H9 (cell line): ENCODE measurements at regions not wholly inside any gene's neighbourhood (a gene's known extent, or its start where the extent isn't known, plus 50 kb on each side); places are given as distances from the start of the nearest gene placed in this dataset.

Experiments
- DNase-seq: peaks from one replicate; pipeline ENCODE4 v3.0.0-alpha.2; 2017
- H2AFZ ChIP-seq: one replicate; pipeline ENCODE4 v1.6.1; 2013; ENCODE audit warnings: mild to moderate bottlenecking, low read length, control low read depth, moderate library complexity
- H2AK5ac ChIP-seq: 2 replicates; pipeline ENCODE4 v1.6.1; 2013; ENCODE audit warnings: low read length, control low read depth, mixed read lengths; ENCODE audit not compliant: insufficient read length
- H2BK120ac ChIP-seq: one replicate; pipeline ENCODE4 v1.6.1; 2013; ENCODE audit warnings: low read depth, mild to moderate bottlenecking, low read length, control low read depth, inconsistent platforms; ENCODE audit not compliant: poor library complexity, severe bottlenecking
- H2BK12ac ChIP-seq: 2 replicates; pipeline ENCODE4 v1.6.1; 2013; ENCODE audit warnings: low read length, control low read depth, mixed read lengths, low read depth; ENCODE audit not compliant: insufficient read length
- H2BK15ac ChIP-seq: 2 replicates; pipeline ENCODE4 v1.6.1; 2013; ENCODE audit warnings: low read depth, low read length, control low read depth
- H2BK20ac ChIP-seq: one replicate; pipeline ENCODE4 v1.6.1; 2013; ENCODE audit warnings: low read depth, mild to moderate bottlenecking, low read length, control low read depth, inconsistent platforms; ENCODE audit not compliant: poor library complexity, severe bottlenecking
- H2BK5ac ChIP-seq: 2 replicates; pipeline ENCODE4 v1.6.1; 2013; ENCODE audit warnings: low read length, control low read depth, mixed read lengths; ENCODE audit not compliant: insufficient read length
- H3K14ac ChIP-seq: 2 replicates; pipeline ENCODE4 v1.6.1; 2013; ENCODE audit warnings: low read length, control low read depth; ENCODE audit not compliant: insufficient read depth
- H3K18ac ChIP-seq: 2 replicates; pipeline ENCODE4 v1.6.1; 2013; ENCODE audit warnings: low read depth, mild to moderate bottlenecking, mixed read lengths, low read length, control low read depth; ENCODE audit not compliant: insufficient read length
- H3K23ac ChIP-seq: 2 replicates; pipeline ENCODE4 v1.6.1; 2013; ENCODE audit warnings: low read length, control low read depth, mixed read lengths, low read depth; ENCODE audit not compliant: insufficient read length
- H3K23me2 ChIP-seq: 2 replicates; pipeline ENCODE4 v1.6.1; 2013; ENCODE audit warnings: low read depth, mild to moderate bottlenecking, mixed read lengths, low read length, control low read depth; ENCODE audit not compliant: insufficient read length, poor library complexity, severe bottlenecking
- H3K27ac ChIP-seq: 2 replicates; pipeline ENCODE4 v1.5.1; 2013; ENCODE audit warnings: low read length, control low read depth, mixed read lengths, low read depth; ENCODE audit not compliant: insufficient read length
- H3K27me3 ChIP-seq: 2 replicates; pipeline ENCODE4 v1.6.1; 2013; ENCODE audit warnings: low read length, control low read depth, inconsistent platforms; ENCODE audit not compliant: insufficient read depth
- H3K4ac ChIP-seq: 2 replicates; pipeline ENCODE4 v1.6.1; 2013; ENCODE audit warnings: low read depth, mild to moderate bottlenecking, control low read depth, inconsistent platforms, low read length, moderate library complexity
- H3K4me1 ChIP-seq: 2 replicates; pipeline ENCODE4 v1.6.1; 2013; ENCODE audit warnings: low read length, control low read depth, inconsistent platforms; ENCODE audit not compliant: insufficient read depth
- H3K4me2 ChIP-seq: 2 replicates; pipeline ENCODE4 v1.6.1; 2013; ENCODE audit warnings: low read length, control low read depth, mixed read lengths; ENCODE audit not compliant: insufficient read length, insufficient read depth
- H3K56ac ChIP-seq: 2 replicates; pipeline ENCODE4 v1.6.1; 2013; ENCODE audit warnings: low read depth, mild to moderate bottlenecking, mixed read lengths, low read length, control low read depth; ENCODE audit not compliant: insufficient read length
- H3K79me1 ChIP-seq: 2 replicates; pipeline ENCODE4 v1.6.1; 2013; ENCODE audit warnings: low read depth, mild to moderate bottlenecking, moderate library complexity, low read length, control low read depth, inconsistent platforms; ENCODE audit not compliant: insufficient read depth, poor library complexity, severe bottlenecking
- H3K79me2 ChIP-seq: 2 replicates; pipeline ENCODE4 v1.6.1; 2013; ENCODE audit warnings: low read length, control low read depth, inconsistent platforms; ENCODE audit not compliant: insufficient read depth
- H3K9ac ChIP-seq: 2 replicates; pipeline ENCODE4 v1.6.1; 2013; ENCODE audit warnings: low read length, control low read depth, mixed read lengths; ENCODE audit not compliant: insufficient read length; ENCODE audit errors: extremely low read depth
- H3K9me3 ChIP-seq: one replicate; pipeline ENCODE4 v1.6.1; 2013; ENCODE audit warnings: low read depth, low read length, inconsistent platforms; ENCODE audit not compliant: control insufficient read depth
- H3T11ph ChIP-seq: one replicate; pipeline ENCODE4 v1.6.1; 2013; ENCODE audit warnings: mild to moderate bottlenecking, low read length, control low read depth, inconsistent platforms
- H4K20me1 ChIP-seq: one replicate; pipeline ENCODE4 v1.6.1; 2013; ENCODE audit not compliant: control insufficient read depth, insufficient read length, insufficient read depth
- H4K5ac ChIP-seq: 2 replicates; pipeline ENCODE4 v1.6.1; 2013; ENCODE audit warnings: low read depth, mild to moderate bottlenecking, mixed read lengths, low read length, control low read depth; ENCODE audit not compliant: insufficient read length
- H4K8ac ChIP-seq: replicated peaks from 2 replicates; pipeline ENCODE4 v1.6.1; 2013; ENCODE audit warnings: low read length, control low read depth, mixed read lengths, low read depth; ENCODE audit not compliant: insufficient read length
- H4K91ac ChIP-seq: 2 replicates; pipeline ENCODE4 v1.6.1; 2013; ENCODE audit warnings: low read depth, mild to moderate bottlenecking, moderate library complexity, mixed read lengths, low read length, control low read depth; ENCODE audit not compliant: insufficient read length
- H3K27ac Mint-ChIP-seq, 3 experiments: 2 replicates in 2 of 3; 3 replicates in 1 of 3; pipeline ENCODE4 v1.8.0; 2020 to 2021; ENCODE audit warnings: mixed read lengths in 3 of 3, mild to moderate bottlenecking in 1 of 3, moderate library complexity in 1 of 3
- H3K27me3 Mint-ChIP-seq: 2 replicates; pipeline ENCODE4 v1.8.0; 2021; ENCODE audit warnings: low read depth, mild to moderate bottlenecking, moderate library complexity, mixed read lengths
- H3K36me3 Mint-ChIP-seq, 3 experiments: 2 replicates in 2 of 3; 3 replicates in 1 of 3; pipeline ENCODE4 v1.8.0; 2020 to 2021; ENCODE audit warnings: low read depth in 3 of 3, mixed read lengths in 3 of 3; ENCODE audit not compliant: insufficient read depth in 1 of 3
- H3K4me1 Mint-ChIP-seq, 2 experiments: 2 replicates each; pipeline ENCODE4 v1.8.0; 2020; ENCODE audit warnings: mixed read lengths in 2 of 2
- H3K4me3 Mint-ChIP-seq, 2 experiments: 2 replicates in 1 of 2; 3 replicates in 1 of 2; pipeline ENCODE4 v1.8.0; 2020 to 2021; ENCODE audit warnings: mild to moderate bottlenecking in 2 of 2, mixed read lengths in 2 of 2, moderate library complexity in 1 of 2
- H3K9me3 Mint-ChIP-seq, 2 experiments: 2 replicates in 1 of 2; 3 replicates in 1 of 2; pipeline ENCODE4 v1.8.0; 2020; ENCODE audit warnings: mild to moderate bottlenecking in 2 of 2, mixed read lengths in 2 of 2, moderate library complexity in 1 of 2
- CTCF ChIP-seq: fragments of 200-600 bp; sonication (generic); conservative IDR thresholded peaks from 3 replicates; pipeline ENCODE4 v1.8.0; 2021; ENCODE audit warnings: antibody characterized with exemption, mild to moderate bottlenecking
- WGBS: extraction: QIAGEN DNeasy Blood & Tissue Kit; methylation state at CpG from one replicate; pipeline ENCODE4 v1.1.7; 2013; ENCODE audit warnings: missing lambda C conversion rate, low lambda C conversion rate, mixed read lengths; ENCODE audit not compliant: insufficient read length; ENCODE audit errors: extremely low coverage; 5-methylcytosine and 5-hydroxymethylcytosine counted together

- H3K9me3 Mint-ChIP-seq = no peaks in the 10 kb centered on the region
- H2AFZ ChIP-seq = no peak overlapping the region
- no peaks in the 10 kb centered on the region for H3K36me3 Mint-ChIP-seq
- H3K9me3 ChIP-seq = no peaks in the 10 kb centered on the region
- no peaks in the 10 kb centered on the region for H3K79me2 ChIP-seq
- no peak overlapping the region for H3K23ac ChIP-seq
- H3K4me2 ChIP-seq = no peak overlapping the region
- H4K91ac ChIP-seq = no peak overlapping the region
- peaks cover 11% of the 10 kb centered on the region in 2 experiments for H3K4me1 Mint-ChIP-seq
- TF ChIP-seq CTCF = no peak
- no peak overlapping the region; a peak in 1 of 5 replicates for H3K4me3 Mint-ChIP-seq
- no peaks in the 10 kb centered on the region for H3K79me1 ChIP-seq
- H3K18ac ChIP-seq = no peak overlapping the region
- H2BK120ac ChIP-seq = no peak overlapping the region
- no peak overlapping the region for H3K4ac ChIP-seq
- H3K27me3 Mint-ChIP-seq = no peaks in the 10 kb centered on the region; the same call in 1 of the 2 replicates
- no peaks in the 10 kb centered on the region for H3K27me3 ChIP-seq
- H3K56ac ChIP-seq = no peak overlapping the region
- H2BK20ac ChIP-seq = no peak overlapping the region
- no peak overlapping the region for H4K5ac ChIP-seq
- no peak overlapping the region for H2BK12ac ChIP-seq
- no peaks in the 10 kb centered on the region for H3K23me2 ChIP-seq
- H3K27ac Mint-ChIP-seq = no peak overlapping the region
- H2BK15ac ChIP-seq = no peak overlapping the region
- H3K9ac ChIP-seq = no peak overlapping the region
- WGBS = no CpG with 5 or more reads among the region's 2 CpGs
- no peak overlapping the region for H3K14ac ChIP-seq
- DNase-seq = no peak
- H4K20me1 ChIP-seq = no peaks in the 10 kb centered on the region
- no peak overlapping the region for H2BK5ac ChIP-seq
- H3K27ac ChIP-seq = no peak overlapping the region
- H3K4me1 ChIP-seq = no peaks in the 10 kb centered on the region
- no peak overlapping the region for H2AK5ac ChIP-seq
- H3T11ph ChIP-seq = no peak overlapping the region
- H4K8ac ChIP-seq = no peak overlapping the region
Observed at GRCh38 chr20:40168981-40169620, 519.9 kb downstream of the MAFB start.
